ENCODE measurements at regions not wholly inside any gene's neighbourhood (a gene's known extent, or its start where the extent isn't known, plus 50 kb on each side); places are given as distances from the start of the nearest gene placed in this dataset.
A peak's percentile ranks its signal among the peaks of the same experiment; 100 is the strongest.

- Histone ChIP-seq H3K4me3 (ENCODE audit: low read length in 3 of 3) (no peak overlapping the region), H3K4me1 (ENCODE audit: control insufficient read depth in 3 of 3, insufficient read depth in 3 of 3, low read length in 3 of 3) (no peaks in the 10 kb centered on the region), H3K9me3 (ENCODE audit: control insufficient read depth in 3 of 3, low read length in 3 of 3) (no peaks in the 10 kb centered on the region), H3K36me3 (ENCODE audit: control insufficient read depth in 3 of 3, insufficient read depth in 3 of 3, low read length in 3 of 3) (no peaks in the 10 kb centered on the region), H3K27me3 (ENCODE audit: control insufficient read depth in 3 of 3, insufficient read depth in 3 of 3, low read length in 3 of 3) (no peaks in the 10 kb centered on the region), H3K27ac (ENCODE audit: low read depth, low read length) (no peak overlapping the region), H3K9ac (ENCODE audit: low read depth in 1 of 3, low read length in 3 of 3) (no peak overlapping the region)
Observed at GRCh38 chr13:82702513-82702912, 1179.8 kb downstream of the SLITRK1 start.

GRCh38 chr13:82701020-82701419, 1181.3 kb downstream of the SLITRK1 start:
- Histone ChIP-seq H3K9ac (ENCODE audit: low read depth in 1 of 3, low read length in 3 of 3) (no peak overlapping the region), H3K9me3 (ENCODE audit: control insufficient read depth in 3 of 3, low read length in 3 of 3) (no peaks in the 10 kb centered on the region)

DNA sequence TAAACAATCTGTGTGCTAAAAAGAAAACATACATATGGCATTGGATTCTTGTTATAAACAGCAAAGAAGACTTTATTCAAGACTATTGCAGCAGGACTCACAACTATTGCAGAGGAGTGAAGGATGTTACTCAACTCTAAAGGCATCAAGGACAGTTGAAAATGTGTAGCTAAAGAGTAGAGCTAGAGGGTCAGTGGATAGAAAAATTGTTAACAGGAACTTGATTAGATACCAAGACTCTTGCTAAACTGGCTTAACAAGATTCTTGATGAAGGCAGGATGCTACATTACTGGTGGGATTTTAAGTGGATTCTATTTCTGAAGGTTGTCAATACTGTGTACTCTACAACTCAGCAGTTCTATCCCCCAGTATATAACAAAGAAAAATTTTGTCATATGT, 1183.3 kb downstream of the SLITRK1 start:
- H3K4me1 ChIP-seq (ENCODE audit: control insufficient read depth in 3 of 3, insufficient read depth in 3 of 3, low read length in 3 of 3) = no peaks in the 10 kb centered on the region
- no peaks in the 10 kb centered on the region for H3K27me3 ChIP-seq (ENCODE audit: control insufficient read depth in 3 of 3, insufficient read depth in 3 of 3, low read length in 3 of 3)
- no peak overlapping the region for H3K4me3 ChIP-seq (ENCODE audit: low read length in 3 of 3)
- H3K9me3 ChIP-seq (ENCODE audit: control insufficient read depth in 3 of 3, low read length in 3 of 3) = no peaks in the 10 kb centered on the region
- no peak overlapping the region for H3K9ac ChIP-seq (ENCODE audit: low read depth in 1 of 3, low read length in 3 of 3)
- no peaks in the 10 kb centered on the region for H3K36me3 ChIP-seq (ENCODE audit: control insufficient read depth in 3 of 3, insufficient read depth in 3 of 3, low read length in 3 of 3)
- no peak overlapping the region for H3K27ac ChIP-seq (ENCODE audit: low read depth, low read length)

More at GRCh38 chr13:82701020-82701419, 1181.3 kb downstream of the SLITRK1 start:
- no peaks in the 10 kb centered on the region for H3K36me3 ChIP-seq (ENCODE audit: control insufficient read depth in 3 of 3, insufficient read depth in 3 of 3, low read length in 3 of 3)
- no peaks in the 10 kb centered on the region for H3K27me3 ChIP-seq (ENCODE audit: control insufficient read depth in 3 of 3, insufficient read depth in 3 of 3, low read length in 3 of 3)
- no peak overlapping the region for H3K27ac ChIP-seq (ENCODE audit: low read depth, low read length)
- H3K4me1 ChIP-seq (ENCODE audit: control insufficient read depth in 3 of 3, insufficient read depth in 3 of 3, low read length in 3 of 3) = no peaks in the 10 kb centered on the region
- no peak overlapping the region for H3K4me3 ChIP-seq (ENCODE audit: low read length in 3 of 3)

- Histone ChIP-seq H3K27ac (ENCODE audit: low read depth, low read length) (no peak overlapping the region), H3K4me1 (ENCODE audit: control insufficient read depth in 3 of 3, insufficient read depth in 3 of 3, low read length in 3 of 3) (no peaks in the 10 kb centered on the region), H3K4me3 (ENCODE audit: low read length in 3 of 3) (no peak overlapping the region), H3K9ac (ENCODE audit: low read depth in 1 of 3, low read length in 3 of 3) (no peak overlapping the region), H3K9me3 (ENCODE audit: control insufficient read depth in 3 of 3, low read length in 3 of 3) (no peaks in the 10 kb centered on the region), H3K36me3 (ENCODE audit: control insufficient read depth in 3 of 3, insufficient read depth in 3 of 3, low read length in 3 of 3) (no peaks in the 10 kb centered on the region), H3K27me3 (ENCODE audit: control insufficient read depth in 3 of 3, insufficient read depth in 3 of 3, low read length in 3 of 3) (no peaks in the 10 kb centered on the region)
Observed at GRCh38 chr13:82698383-82698782, 1183.9 kb downstream of the SLITRK1 start.

DNA sequence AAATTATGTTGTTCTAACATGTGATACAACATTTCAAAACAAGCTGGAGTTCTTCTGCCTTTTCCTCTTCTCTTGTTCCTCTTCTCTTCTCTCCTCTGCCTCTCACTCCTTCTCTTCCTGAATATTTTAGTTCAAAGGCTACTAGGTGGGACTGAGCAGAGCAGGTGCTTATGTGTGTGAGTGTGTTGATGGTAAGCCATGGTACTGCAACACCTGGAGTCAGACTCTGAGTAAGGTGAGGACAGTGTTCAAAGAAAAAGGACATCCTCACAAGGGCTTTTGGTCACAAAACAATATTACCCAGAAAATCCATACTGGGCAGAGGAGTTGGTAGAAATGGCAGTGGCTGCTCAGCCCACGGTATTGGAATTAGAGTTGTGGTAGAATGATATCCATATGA, 1188.7 kb downstream of the SLITRK1 start:
- Histone ChIP-seq H3K9ac (ENCODE audit: low read depth in 1 of 3, low read length in 3 of 3) (no peak overlapping the region), H3K27me3 (ENCODE audit: control insufficient read depth in 3 of 3, insufficient read depth in 3 of 3, low read length in 3 of 3) (no peaks in the 10 kb centered on the region), H3K36me3 (ENCODE audit: control insufficient read depth in 3 of 3, insufficient read depth in 3 of 3, low read length in 3 of 3) (no peaks in the 10 kb centered on the region), H3K4me3 (ENCODE audit: low read length in 3 of 3) (no peak overlapping the region), H3K27ac (ENCODE audit: low read depth, low read length) (no peak overlapping the region), H3K9me3 (ENCODE audit: control insufficient read depth in 3 of 3, low read length in 3 of 3) (no peaks in the 10 kb centered on the region), H3K4me1 (ENCODE audit: control insufficient read depth in 3 of 3, insufficient read depth in 3 of 3, low read length in 3 of 3) (no peaks in the 10 kb centered on the region)

GRCh38 chr13:82688400-82688994, 1193.8 kb downstream of the SLITRK1 start:
- Histone ChIP-seq H3K4me1 (ENCODE audit: control insufficient read depth in 3 of 3, insufficient read depth in 3 of 3, low read length in 3 of 3) (no peaks in the 10 kb centered on the region), H3K4me3 (ENCODE audit: low read length in 3 of 3) (peak overlapping the region in 1 of 3 donors; percentile 39)

GRCh38 chr13:82687884-82688283, 1194.4 kb downstream of the SLITRK1 start:
- Histone ChIP-seq H3K4me3 (ENCODE audit: low read length in 3 of 3) (no peak overlapping the region), H3K9me3 (ENCODE audit: control insufficient read depth in 3 of 3, low read length in 3 of 3) (no peaks in the 10 kb centered on the region), H3K4me1 (ENCODE audit: control insufficient read depth in 3 of 3, insufficient read depth in 3 of 3, low read length in 3 of 3) (no peaks in the 10 kb centered on the region), H3K27ac (ENCODE audit: low read depth, low read length) (no peak overlapping the region), H3K9ac (ENCODE audit: low read depth in 1 of 3, low read length in 3 of 3) (no peak overlapping the region), H3K36me3 (ENCODE audit: control insufficient read depth in 3 of 3, insufficient read depth in 3 of 3, low read length in 3 of 3) (no peaks in the 10 kb centered on the region), H3K27me3 (ENCODE audit: control insufficient read depth in 3 of 3, insufficient read depth in 3 of 3, low read length in 3 of 3) (no peaks in the 10 kb centered on the region)

More at GRCh38 chr13:82688400-82688994, 1193.8 kb downstream of the SLITRK1 start:
- Histone ChIP-seq H3K27me3 (ENCODE audit: control insufficient read depth in 3 of 3, insufficient read depth in 3 of 3, low read length in 3 of 3) (no peaks in the 10 kb centered on the region), H3K36me3 (ENCODE audit: control insufficient read depth in 3 of 3, insufficient read depth in 3 of 3, low read length in 3 of 3) (no peaks in the 10 kb centered on the region), H3K9me3 (ENCODE audit: control insufficient read depth in 3 of 3, low read length in 3 of 3) (no peaks in the 10 kb centered on the region), H3K9ac (ENCODE audit: low read depth in 1 of 3, low read length in 3 of 3) (no peak overlapping the region), H3K27ac (ENCODE audit: low read depth, low read length) (no peak overlapping the region)

DNA sequence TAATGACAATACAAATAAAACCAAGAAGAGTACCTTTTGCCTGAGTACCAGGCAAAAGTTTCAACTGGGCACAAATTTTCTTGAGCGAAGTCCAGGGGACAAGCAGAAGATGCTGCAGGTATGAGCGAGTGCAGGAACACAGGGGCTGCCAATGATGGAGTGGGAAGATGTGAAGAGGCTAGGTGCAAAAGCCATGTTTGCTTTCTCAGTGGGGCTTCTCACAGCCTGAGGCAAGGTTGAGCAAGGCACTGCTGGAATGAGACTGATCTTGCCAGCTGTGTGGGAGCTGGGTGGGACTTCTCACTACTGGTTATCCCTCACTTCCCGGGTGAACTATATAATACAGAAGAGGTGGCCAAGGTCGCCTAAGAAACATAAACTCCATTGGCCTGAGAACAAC, 1200.7 kb downstream of the SLITRK1 start:
- no peak overlapping the region for H3K9ac ChIP-seq (ENCODE audit: low read depth in 1 of 3, low read length in 3 of 3)
- no peaks in the 10 kb centered on the region for H3K36me3 ChIP-seq (ENCODE audit: control insufficient read depth in 3 of 3, insufficient read depth in 3 of 3, low read length in 3 of 3)
- H3K4me3 ChIP-seq (ENCODE audit: low read length in 3 of 3) = no peak overlapping the region
- no peak overlapping the region for H3K27ac ChIP-seq (ENCODE audit: low read depth, low read length)
- H3K4me1 ChIP-seq (ENCODE audit: control insufficient read depth in 3 of 3, insufficient read depth in 3 of 3, low read length in 3 of 3) = no peaks in the 10 kb centered on the region
- H3K9me3 ChIP-seq (ENCODE audit: control insufficient read depth in 3 of 3, low read length in 3 of 3) = no peaks in the 10 kb centered on the region
- no peaks in the 10 kb centered on the region for H3K27me3 ChIP-seq (ENCODE audit: control insufficient read depth in 3 of 3, insufficient read depth in 3 of 3, low read length in 3 of 3)

- no peaks in the 10 kb centered on the region for H3K36me3 ChIP-seq (ENCODE audit: control insufficient read depth in 3 of 3, insufficient read depth in 3 of 3, low read length in 3 of 3)
- H3K4me1 ChIP-seq (ENCODE audit: control insufficient read depth in 3 of 3, insufficient read depth in 3 of 3, low read length in 3 of 3) = no peaks in the 10 kb centered on the region
- H3K4me3 ChIP-seq (ENCODE audit: low read length in 3 of 3) = no peak overlapping the region
- H3K9ac ChIP-seq (ENCODE audit: low read depth in 1 of 3, low read length in 3 of 3) = no peak overlapping the region
- H3K9me3 ChIP-seq (ENCODE audit: control insufficient read depth in 3 of 3, low read length in 3 of 3) = no peaks in the 10 kb centered on the region
- no peaks in the 10 kb centered on the region for H3K27me3 ChIP-seq (ENCODE audit: control insufficient read depth in 3 of 3, insufficient read depth in 3 of 3, low read length in 3 of 3)
- no peak overlapping the region for H3K27ac ChIP-seq (ENCODE audit: low read depth, low read length)
Observed at GRCh38 chr13:82678052-82678451, 1204.2 kb downstream of the SLITRK1 start.

GRCh38 chr13:82675024-82675423, 1207.2 kb downstream of the SLITRK1 start:
- H3K36me3 ChIP-seq (ENCODE audit: control insufficient read depth in 3 of 3, insufficient read depth in 3 of 3, low read length in 3 of 3) = no peaks in the 10 kb centered on the region
- no peak overlapping the region for H3K27ac ChIP-seq (ENCODE audit: low read depth, low read length)
- no peaks in the 10 kb centered on the region for H3K27me3 ChIP-seq (ENCODE audit: control insufficient read depth in 3 of 3, insufficient read depth in 3 of 3, low read length in 3 of 3)

More at GRCh38 chr13:82675024-82675423, 1207.2 kb downstream of the SLITRK1 start:
- H3K9me3 ChIP-seq (ENCODE audit: control insufficient read depth in 3 of 3, low read length in 3 of 3) = no peaks in the 10 kb centered on the region
- H3K9ac ChIP-seq (ENCODE audit: low read depth in 1 of 3, low read length in 3 of 3) = no peak overlapping the region
- H3K4me3 ChIP-seq (ENCODE audit: low read length in 3 of 3) = no peak overlapping the region
- H3K4me1 ChIP-seq (ENCODE audit: control insufficient read depth in 3 of 3, insufficient read depth in 3 of 3, low read length in 3 of 3) = no peaks in the 10 kb centered on the region
